Stimulated activated naive CD8-positive, alpha-beta T cell treated with anti-CD3 and anti-CD28 coated beads, Interleukin-15, Interleukin-2, amounts not matched to agents 100 ng/mL and 50 ng/mL, for 24 hours (primary cell): ENCODE measurements at regions not wholly inside any gene's neighbourhood (a gene's known extent, or its start where the extent isn't known, plus 50 kb on each side); places are given as distances from the start of the nearest gene placed in this dataset.

Experiments
- H3K27ac Mint-ChIP-seq: one replicate; pipeline ENCODE4 v1.8.0; 2021; ENCODE audit warnings: mild to moderate bottlenecking, mixed read lengths
- H3K27me3 Mint-ChIP-seq: one replicate; pipeline ENCODE4 v1.8.0; 2021; ENCODE audit warnings: mixed read lengths
- H3K36me3 Mint-ChIP-seq: one replicate; pipeline ENCODE4 v1.8.0; 2021; ENCODE audit warnings: low read depth, mixed read lengths
- H3K4me1 Mint-ChIP-seq: one replicate; pipeline ENCODE4 v1.8.0; 2021; ENCODE audit warnings: low read depth, mixed read lengths
- H3K4me3 Mint-ChIP-seq: one replicate; pipeline ENCODE4 v1.8.0; 2021; ENCODE audit warnings: mild to moderate bottlenecking, mixed read lengths
- H3K9me3 Mint-ChIP-seq: one replicate; pipeline ENCODE4 v1.8.0; 2021; ENCODE audit warnings: mixed read lengths

DNA sequence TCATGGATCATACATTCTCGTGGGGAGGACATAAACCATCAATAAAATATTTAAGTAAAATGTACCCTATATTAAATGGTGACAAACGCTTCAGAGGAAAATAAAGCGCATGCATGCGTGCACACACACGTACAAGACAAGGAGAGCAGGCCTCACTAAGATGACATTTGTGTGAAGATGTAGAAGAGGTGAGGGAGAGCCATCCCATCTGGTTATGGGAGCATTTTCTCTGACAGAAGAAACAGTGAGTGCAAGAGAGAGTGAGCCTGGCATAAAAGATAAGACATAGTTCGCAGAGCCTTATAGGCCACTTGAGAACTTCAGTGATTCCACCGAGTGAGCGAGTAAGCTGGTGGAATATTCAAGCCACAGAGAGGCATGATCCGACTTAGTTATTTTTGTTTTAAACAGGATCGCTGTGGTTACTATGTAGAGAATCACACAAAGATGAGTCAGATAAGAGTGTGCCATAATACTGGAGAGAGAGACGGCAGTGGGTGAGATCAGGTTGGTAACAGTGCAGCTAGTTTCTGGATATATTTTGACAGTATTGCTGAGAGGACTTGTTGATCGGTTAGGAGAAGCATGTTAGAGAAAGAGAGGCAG is 624.2 kb downstream of the PLPP3 start:
- H3K27ac Mint-ChIP-seq, result no peak overlapping the region
- no peaks in the 10 kb centered on the region for H3K9me3 Mint-ChIP-seq
- no peaks in the 10 kb centered on the region for H3K27me3 Mint-ChIP-seq
- H3K4me3 Mint-ChIP-seq, result no peak overlapping the region
- no peaks in the 10 kb centered on the region for H3K36me3 Mint-ChIP-seq
- no peaks in the 10 kb centered on the region for H3K4me1 Mint-ChIP-seq

DNA sequence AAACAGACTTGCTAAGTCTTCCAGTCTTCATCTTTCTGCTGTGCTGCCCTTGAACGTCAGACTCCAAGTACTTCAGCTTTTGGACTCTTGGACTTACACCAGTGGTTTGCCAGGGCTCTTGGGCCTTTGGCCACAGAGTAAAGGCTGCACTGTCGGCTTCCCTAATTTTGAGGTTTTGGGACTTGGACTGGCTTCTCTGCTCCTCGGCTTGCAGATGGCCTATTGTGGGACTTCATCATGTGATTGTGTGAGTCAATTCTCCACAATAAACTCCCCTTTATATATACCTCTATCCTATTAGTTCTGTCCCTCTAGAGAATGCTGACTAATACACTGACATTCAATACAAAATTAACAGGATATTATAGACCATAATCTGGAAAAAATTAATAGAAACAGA is 628.1 kb downstream of the PLPP3 start:
- Mint-ChIP-seq H3K4me3 (no peak overlapping the region), H3K27me3 (peaks cover 4% of the 10 kb centered on the region), H3K36me3 (no peaks in the 10 kb centered on the region), H3K27ac (no peak overlapping the region), H3K9me3 (no peaks in the 10 kb centered on the region), H3K4me1 (no peaks in the 10 kb centered on the region)

DNA sequence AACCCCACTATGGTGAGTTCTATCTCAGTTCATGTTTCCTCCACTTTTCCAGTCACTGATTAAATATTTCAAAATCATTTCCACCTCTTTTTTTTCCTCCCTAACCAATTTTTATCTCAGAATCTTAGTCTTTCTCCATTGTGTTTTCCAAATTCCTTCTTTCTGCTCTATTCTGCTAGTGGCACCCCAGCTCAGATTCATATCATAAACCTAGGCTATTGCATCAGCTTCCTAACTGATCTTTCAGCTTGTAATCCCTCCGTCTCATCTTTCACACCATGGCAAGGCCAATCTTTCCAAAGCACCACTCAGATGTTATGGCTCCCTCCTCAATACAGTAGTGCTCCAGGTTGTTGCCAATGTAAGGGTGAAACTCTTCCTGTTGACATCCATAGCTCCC is 631.9 kb downstream of the PLPP3 start:
- Mint-ChIP-seq H3K27ac (no peak overlapping the region), H3K36me3 (no peaks in the 10 kb centered on the region), H3K4me1 (no peaks in the 10 kb centered on the region), H3K4me3 (no peak overlapping the region), H3K27me3 (peaks cover 17% of the 10 kb centered on the region), H3K9me3 (no peaks in the 10 kb centered on the region)

DNA sequence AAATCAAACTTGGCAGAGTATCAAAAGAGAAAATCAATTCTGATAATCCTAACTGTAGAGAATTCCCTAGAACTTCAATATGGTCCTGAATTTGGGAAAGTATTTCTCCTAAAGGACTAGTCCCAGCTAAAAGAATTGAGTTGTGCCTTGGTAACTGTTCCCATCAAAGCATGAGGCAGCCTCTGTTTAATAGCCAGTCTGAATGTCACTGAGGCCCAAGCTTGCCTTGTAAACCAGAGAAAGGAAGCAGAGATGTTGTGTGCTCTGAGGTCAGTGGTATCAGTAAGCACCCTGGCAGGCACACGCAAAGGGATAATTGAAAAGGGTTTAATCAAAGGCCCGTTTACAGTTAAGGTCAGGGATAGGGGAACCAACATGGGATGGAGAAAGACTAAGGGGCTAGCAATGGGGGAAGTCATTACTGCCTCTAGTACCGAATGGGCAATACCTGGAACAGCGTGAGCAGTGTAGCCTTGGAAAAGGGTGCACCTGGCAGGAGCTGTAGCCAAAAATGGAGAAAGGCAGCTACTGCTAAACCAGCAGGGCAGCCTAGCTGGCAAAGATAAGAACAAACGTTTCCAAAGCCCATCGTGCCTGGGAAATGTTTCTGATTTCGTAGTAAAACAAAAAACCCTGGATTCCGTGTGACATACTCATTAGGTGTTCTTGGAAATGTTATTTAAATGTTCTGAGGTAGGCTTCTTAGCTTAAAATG is 635.5 kb downstream of the PLPP3 start:
- no peak overlapping the region for H3K27ac Mint-ChIP-seq

DNA sequence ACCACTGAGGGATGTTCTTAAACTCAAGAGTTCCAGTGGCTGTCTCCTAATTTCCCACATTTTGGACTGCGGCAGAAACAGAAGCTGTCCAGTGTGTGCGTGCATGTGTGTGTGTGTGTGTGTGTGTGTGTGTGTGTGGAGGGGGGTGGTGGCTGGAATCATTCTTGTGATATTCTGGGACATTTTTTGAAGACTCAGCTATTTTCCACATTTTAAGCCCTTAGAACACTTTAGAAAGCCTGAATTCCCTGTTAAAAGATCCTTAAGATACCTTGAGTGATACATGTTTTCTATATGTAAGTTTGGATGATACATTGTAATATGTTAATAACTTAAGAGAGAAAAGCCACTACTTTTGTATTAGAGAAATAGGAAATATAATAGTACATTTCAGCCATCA is 636.4 kb downstream of the PLPP3 start:
- no peak overlapping the region for H3K4me3 Mint-ChIP-seq
- H3K27me3 Mint-ChIP-seq, result peaks cover 14% of the 10 kb centered on the region
- no peaks in the 10 kb centered on the region for H3K4me1 Mint-ChIP-seq
- H3K9me3 Mint-ChIP-seq, result no peaks in the 10 kb centered on the region
- H3K36me3 Mint-ChIP-seq, result no peaks in the 10 kb centered on the region
- H3K27ac Mint-ChIP-seq, result no peak overlapping the region

More for the DNA sequence above, 635.5 kb downstream of the PLPP3 start:
- H3K4me3 Mint-ChIP-seq, result no peak overlapping the region
- peaks cover 14% of the 10 kb centered on the region for H3K27me3 Mint-ChIP-seq
- no peaks in the 10 kb centered on the region for H3K4me1 Mint-ChIP-seq
- no peaks in the 10 kb centered on the region for H3K36me3 Mint-ChIP-seq
- no peaks in the 10 kb centered on the region for H3K9me3 Mint-ChIP-seq

DNA sequence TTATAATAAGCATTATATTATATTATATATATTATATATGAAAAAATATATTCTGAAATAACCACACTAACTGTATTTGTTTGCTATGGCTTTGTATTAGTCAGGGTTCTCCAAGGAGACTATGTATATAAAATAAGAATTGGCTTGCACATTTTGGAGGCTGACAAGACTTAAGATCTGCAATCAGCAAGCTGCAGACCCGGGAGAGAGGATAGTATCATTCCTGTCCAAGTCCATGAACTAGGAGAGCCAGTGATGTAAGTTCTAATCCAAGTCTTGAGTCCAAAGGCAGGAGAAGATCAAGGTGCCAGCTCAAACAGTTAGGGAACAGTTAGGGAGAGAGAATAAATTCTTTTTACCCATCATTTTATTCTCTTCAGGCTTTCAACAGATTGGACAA is 639.5 kb downstream of the PLPP3 start:
- Mint-ChIP-seq H3K4me3 (no peak overlapping the region), H3K4me1 (no peaks in the 10 kb centered on the region), H3K36me3 (no peaks in the 10 kb centered on the region), H3K27ac (no peak overlapping the region), H3K27me3 (peaks cover 5% of the 10 kb centered on the region), H3K9me3 (peaks cover 6% of the 10 kb centered on the region)

DNA sequence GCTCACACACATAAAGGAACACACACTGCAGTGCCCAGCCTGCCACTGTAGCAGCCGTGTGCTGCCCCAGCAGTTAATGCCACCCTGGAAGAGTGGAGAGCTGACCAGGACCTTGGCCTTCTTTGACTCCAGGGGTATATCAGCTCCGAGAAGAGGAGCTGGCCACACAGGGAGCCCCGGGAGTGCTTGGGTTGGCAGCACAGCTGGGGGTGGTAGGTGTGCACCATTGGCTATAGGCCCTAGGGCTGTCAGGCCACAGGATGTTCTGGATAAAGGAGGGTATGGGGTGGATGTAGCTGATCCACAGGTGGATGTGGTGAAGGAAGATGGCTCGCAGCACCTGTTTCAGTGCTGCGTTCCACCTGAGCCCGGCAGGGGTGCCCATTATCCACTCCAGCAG is 640.5 kb downstream of the PLPP3 start:
- Mint-ChIP-seq H3K4me1 (no peaks in the 10 kb centered on the region), H3K9me3 (peaks cover 6% of the 10 kb centered on the region), H3K27me3 (peaks cover 2% of the 10 kb centered on the region), H3K27ac (no peak overlapping the region), H3K4me3 (no peak overlapping the region), H3K36me3 (no peaks in the 10 kb centered on the region)

DNA sequence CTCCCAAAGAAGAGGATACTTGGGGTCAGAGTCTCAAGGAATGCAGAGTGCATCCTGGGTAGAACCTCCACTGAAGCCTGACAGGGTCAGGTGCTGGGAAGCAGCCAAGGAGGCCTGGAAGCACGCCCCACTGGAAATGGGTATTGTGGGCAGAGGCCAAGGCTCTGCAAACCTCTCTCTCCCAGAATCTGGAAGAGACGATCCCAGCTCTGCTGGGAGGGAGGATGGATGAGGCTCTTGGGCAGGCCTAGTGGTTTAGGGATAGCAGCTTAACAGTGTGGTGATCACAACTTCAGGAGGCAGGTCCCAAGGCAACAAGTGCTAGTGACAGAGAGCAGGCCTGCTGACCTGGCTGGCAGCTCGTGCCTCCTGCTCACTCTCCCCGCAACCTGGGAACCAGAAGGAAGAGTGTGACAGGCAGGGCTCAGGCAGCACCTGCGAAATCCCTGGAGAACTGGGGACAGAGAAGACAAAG is 641.0 kb downstream of the PLPP3 start:
- Mint-ChIP-seq H3K4me1 (no peaks in the 10 kb centered on the region), H3K27me3 (no peaks in the 10 kb centered on the region), H3K9me3 (peaks cover 6% of the 10 kb centered on the region), H3K4me3 (no peak overlapping the region), H3K27ac (no peak overlapping the region), H3K36me3 (no peaks in the 10 kb centered on the region)

DNA sequence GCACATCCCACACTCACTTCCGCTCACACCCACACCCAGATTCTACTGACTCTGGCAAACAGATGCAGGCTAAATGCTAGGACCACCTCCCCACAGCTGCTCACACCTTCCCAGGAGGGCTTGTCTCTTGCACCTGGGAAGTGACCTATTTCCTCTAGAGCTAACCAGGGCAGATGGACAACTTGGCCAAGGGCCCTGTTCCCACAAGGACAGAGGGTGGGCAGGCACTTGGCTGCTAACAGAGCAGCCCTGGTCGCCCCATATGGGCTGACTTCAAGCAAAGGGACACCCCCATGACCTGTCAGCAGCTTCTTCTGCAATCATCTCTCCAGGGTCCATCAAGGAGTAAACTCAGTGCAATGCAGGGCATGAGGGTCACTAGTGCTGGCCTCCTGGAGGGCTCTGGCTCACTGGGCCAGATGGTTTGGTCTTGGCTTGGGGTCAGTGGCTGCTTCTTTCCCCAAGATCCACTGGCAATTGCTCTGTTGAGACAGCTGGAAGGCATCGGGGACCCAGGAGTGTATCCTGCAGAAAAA is 641.5 kb downstream of the PLPP3 start:
- Mint-ChIP-seq H3K27me3 (no peaks in the 10 kb centered on the region), H3K9me3 (peaks cover 6% of the 10 kb centered on the region), H3K27ac (no peak overlapping the region), H3K4me3 (no peak overlapping the region), H3K36me3 (no peaks in the 10 kb centered on the region), H3K4me1 (no peaks in the 10 kb centered on the region)

DNA sequence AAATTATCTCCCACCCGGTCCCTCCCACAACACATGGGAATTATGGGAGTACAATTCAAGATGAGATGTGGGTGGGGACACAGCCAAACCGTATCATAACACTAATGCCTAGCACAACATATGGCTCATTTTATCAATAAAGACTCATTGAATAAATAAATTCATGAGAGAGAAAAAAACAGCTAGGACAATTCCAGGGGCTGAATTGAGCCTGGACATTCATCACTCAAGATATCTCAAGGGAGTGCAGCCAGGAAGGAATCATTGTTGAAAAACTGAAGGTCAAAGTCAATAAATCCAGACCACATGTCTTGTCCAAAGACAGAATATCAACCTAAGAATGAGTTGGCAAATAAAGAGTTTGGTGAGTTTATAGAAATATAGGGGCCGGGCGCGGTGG is 644.1 kb downstream of the PLPP3 start:
- peaks cover 6% of the 10 kb centered on the region for H3K9me3 Mint-ChIP-seq
- H3K27me3 Mint-ChIP-seq, result no peaks in the 10 kb centered on the region
- no peaks in the 10 kb centered on the region for H3K4me1 Mint-ChIP-seq
- H3K4me3 Mint-ChIP-seq, result no peak overlapping the region
- no peaks in the 10 kb centered on the region for H3K36me3 Mint-ChIP-seq
- H3K27ac Mint-ChIP-seq, result no peak overlapping the region

DNA sequence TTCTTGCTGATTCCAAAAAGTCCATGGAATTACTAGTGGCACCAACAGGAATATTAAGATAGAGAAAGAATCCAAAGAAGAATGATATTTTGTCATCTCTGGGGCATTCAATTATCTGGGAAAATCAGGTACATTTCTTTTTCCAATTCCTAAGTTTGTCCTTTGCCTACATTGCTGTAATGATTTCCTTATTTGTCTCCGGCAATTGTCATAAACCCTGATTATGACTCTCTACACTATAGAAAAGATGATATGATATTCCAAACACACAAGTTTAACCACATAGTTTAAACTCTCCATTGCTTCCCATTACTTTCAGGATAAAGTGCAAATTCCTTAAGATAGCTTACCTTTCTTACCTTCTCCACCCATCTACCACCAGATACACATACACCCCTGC is 647.0 kb downstream of the PLPP3 start:
- H3K4me1 Mint-ChIP-seq, result no peaks in the 10 kb centered on the region
- peaks cover 6% of the 10 kb centered on the region for H3K9me3 Mint-ChIP-seq
- H3K36me3 Mint-ChIP-seq, result no peaks in the 10 kb centered on the region
- H3K27me3 Mint-ChIP-seq, result no peaks in the 10 kb centered on the region
- no peak overlapping the region for H3K27ac Mint-ChIP-seq
- H3K4me3 Mint-ChIP-seq, result no peak overlapping the region

DNA sequence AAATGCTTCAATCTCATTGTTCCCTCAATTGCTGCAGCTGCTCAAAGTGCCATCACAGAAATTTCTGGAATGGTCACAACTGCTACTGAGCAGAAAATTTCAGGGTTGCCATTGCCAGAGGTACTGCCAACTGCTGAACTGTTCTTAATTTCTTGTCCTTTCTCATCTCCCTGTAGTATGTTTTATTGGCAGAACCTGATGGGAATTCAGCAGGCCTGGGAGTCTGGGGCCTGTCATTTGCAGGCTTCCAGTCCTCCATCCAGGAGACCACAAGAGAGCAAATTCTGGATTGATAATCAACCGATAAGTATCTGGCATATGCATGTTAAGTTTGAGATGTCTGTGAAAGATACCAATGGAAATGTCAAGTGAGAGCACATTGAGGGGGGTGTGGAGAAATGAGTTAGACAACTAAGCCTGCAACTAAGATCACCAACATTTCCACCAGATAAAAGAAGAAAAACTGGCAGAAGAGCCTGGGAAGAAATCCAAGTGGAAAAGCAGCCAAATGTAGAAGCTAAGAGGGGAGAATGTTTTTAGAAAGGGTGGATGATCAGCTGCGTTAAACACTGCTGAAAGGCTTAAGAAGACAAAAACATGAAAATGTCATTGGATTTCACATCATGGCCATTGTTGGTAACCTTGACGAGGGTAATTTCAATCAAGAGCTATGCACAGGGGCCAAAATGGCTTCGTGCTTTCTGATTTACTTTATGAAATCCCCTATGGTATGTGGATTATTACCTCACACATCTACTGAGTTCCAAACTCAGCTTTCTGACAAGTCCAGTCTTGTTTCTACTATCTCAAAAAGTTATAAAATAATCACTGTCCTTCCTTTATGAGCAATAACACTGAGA is 648.1 kb downstream of the PLPP3 start:
- H3K27ac Mint-ChIP-seq, result no peak overlapping the region
- H3K9me3 Mint-ChIP-seq, result peaks cover 4% of the 10 kb centered on the region

DNA sequence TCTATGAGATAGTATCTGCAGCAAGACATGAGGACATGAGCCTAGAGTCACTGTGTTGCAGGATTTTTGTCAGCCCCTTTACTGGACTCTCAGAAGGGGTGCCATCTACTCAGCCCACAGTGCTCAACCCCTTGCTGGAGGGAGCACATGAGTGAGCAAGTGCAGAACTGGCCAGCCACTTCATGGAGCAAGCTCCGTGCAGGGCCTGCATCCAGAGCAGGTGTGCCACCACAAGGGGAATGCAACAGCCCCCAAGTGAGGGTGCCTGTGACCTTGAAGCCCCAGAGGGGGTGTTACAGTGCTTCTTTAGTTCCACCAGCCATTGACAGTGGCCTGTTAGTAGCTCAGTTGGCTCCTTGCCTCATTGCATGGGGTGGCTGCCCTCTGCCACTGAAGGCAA is 649.7 kb downstream of the PLPP3 start:
- H3K9me3 Mint-ChIP-seq, result no peaks in the 10 kb centered on the region
- H3K27ac Mint-ChIP-seq, result no peak overlapping the region
- H3K36me3 Mint-ChIP-seq, result no peaks in the 10 kb centered on the region
- H3K27me3 Mint-ChIP-seq, result no peaks in the 10 kb centered on the region
- H3K4me3 Mint-ChIP-seq, result no peak overlapping the region
- no peaks in the 10 kb centered on the region for H3K4me1 Mint-ChIP-seq

More for the DNA sequence above, 648.1 kb downstream of the PLPP3 start:
- Mint-ChIP-seq H3K4me3 (no peak overlapping the region), H3K36me3 (no peaks in the 10 kb centered on the region), H3K27me3 (no peaks in the 10 kb centered on the region), H3K4me1 (no peaks in the 10 kb centered on the region)

DNA sequence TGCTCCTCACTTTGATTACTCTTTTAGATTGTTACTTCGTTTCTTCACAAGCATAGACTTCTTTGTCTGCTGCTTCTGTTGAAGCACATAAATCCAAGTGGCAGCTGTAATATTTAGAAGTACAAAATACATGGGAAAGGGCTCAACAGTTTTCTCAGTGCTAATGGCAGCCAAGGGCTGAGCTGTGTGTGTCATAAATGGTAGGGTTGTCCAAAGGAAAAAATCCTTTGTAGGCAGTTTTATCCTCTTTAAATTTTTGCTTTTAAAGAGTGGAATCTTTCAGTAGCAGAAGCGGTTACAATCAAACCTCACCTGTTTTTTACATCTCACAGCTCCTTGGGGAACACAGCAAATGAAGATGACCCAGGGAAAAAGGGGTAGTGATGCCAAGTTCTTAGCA is 650.8 kb downstream of the PLPP3 start:
- H3K4me3 Mint-ChIP-seq, result no peak overlapping the region
- no peaks in the 10 kb centered on the region for H3K36me3 Mint-ChIP-seq
- no peaks in the 10 kb centered on the region for H3K27me3 Mint-ChIP-seq
- no peaks in the 10 kb centered on the region for H3K4me1 Mint-ChIP-seq
- no peak overlapping the region for H3K27ac Mint-ChIP-seq
- H3K9me3 Mint-ChIP-seq, result no peaks in the 10 kb centered on the region

DNA sequence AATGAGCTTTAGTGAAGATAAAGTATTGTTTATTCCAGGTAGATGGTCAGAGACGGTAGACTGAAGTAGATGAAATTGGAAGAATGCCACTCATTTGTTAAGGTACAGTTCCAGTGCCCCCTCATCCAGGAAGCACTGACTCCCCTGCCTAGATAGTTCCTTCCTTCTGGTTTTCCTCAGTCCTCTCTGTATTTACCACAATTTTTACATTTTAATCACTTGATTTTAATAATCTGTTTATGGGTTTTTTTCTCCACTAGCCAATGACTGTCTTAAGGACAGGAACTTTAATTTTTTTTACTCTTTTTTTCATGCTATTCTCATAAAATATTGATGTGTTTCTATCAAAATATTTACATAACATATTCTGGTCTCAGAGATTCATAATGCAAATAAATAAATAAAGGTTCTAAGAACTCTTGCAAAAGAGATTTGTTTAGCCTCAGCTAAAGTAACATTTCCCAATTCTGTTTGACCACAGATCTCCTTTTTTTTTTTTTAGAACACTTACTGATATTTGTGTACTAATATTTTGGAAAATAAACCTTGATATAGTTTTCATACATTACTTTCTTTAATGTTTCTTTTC is 651.6 kb downstream of the PLPP3 start:
- Mint-ChIP-seq H3K9me3 (no peaks in the 10 kb centered on the region), H3K27ac (no peak overlapping the region), H3K36me3 (no peaks in the 10 kb centered on the region), H3K4me3 (no peak overlapping the region), H3K27me3 (no peaks in the 10 kb centered on the region), H3K4me1 (no peaks in the 10 kb centered on the region)
